Daoy (cell line): ENCODE measurements at regions not wholly inside any gene's neighbourhood (a gene's known extent, or its start where the extent isn't known, plus 50 kb on each side); places are given as distances from the start of the nearest gene placed in this dataset.
A peak's percentile ranks its signal among the peaks of the same experiment; 100 is the strongest.
"Not testable (repeated sequence)": the region's sequence is repeated elsewhere in the genome, so short reads cannot be mapped to it uniquely, and the experiment has no call there.

ENCODE experiments used
- DNase-seq: peaks from one replicate; pipeline ENCODE4 v3.0.0-alpha.2; 2015; ENCODE audit warnings: low read depth

DNA sequence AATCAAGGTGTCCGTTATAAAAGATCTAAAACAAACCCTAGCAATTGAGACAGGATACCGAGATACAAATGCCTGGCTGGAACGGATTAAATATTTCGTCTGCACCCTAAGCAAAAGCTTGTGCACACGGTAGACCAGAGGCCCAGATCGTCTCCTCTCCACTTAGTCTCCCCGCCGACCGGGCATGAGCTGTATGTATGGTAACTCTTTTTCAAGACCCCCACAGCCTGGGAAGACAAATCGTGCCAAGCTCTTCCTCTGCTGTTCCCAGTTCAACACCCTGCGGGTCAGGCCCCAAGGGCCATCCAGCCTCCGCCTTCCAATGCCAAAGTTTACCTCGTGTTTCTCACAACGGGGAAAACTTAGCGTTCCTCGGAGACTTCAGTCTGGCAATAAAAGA is 285.7 kb upstream of the GALNT17 start:
- DNase-seq, result no peak

DNA sequence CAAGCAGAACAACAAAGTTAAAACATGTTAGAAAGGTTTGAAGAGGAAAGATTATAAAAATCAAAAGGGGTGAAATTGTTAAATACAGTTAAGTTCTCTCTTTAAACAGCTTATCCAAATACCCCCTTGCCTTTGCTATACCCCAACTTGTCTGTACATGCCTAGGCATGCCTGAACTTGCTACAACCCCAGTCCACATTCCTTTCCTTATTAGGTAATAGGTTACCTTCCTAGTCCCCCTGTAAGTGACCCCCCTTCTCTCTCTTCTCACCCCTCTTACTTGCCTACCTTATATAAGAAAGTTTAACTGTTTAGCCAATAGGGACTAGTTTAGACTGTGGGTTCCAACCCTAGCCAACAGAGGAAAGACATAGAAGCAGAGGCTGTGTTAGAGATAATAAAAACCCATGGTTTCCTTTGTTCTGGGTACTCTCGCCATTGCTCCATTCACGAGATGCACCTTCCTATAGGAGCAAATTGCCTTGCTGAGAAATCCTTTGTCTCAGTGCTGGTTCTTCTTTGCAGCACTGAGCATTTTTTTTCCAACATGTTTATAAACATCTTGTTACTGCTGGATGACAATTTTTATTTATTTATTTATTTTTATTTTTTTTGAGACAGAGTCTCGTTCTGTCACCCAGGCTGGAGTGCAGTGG is 282.2 kb upstream of the GALNT17 start:
- no peak for DNase-seq

DNA sequence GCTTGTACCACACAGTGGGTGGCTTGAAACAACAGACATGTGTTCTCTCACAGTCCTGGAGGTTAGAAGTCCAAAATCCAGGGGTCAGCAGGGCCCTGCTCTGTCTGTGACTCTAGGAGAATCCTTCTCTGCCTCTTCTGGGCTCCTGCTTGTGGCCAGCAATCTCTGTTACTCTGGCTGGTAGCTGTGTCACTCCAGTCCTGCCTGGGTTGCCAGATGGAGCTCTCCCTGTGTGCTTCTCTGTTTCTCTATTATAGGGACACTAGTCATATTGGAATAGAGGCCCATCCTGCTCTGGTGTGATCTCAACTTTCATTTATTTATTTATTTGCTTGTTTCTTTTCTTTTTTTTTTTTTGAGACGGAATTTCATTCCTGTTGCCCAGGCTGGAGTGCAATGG is 276.6 kb upstream of the GALNT17 start:
- no peak for DNase-seq

DNA sequence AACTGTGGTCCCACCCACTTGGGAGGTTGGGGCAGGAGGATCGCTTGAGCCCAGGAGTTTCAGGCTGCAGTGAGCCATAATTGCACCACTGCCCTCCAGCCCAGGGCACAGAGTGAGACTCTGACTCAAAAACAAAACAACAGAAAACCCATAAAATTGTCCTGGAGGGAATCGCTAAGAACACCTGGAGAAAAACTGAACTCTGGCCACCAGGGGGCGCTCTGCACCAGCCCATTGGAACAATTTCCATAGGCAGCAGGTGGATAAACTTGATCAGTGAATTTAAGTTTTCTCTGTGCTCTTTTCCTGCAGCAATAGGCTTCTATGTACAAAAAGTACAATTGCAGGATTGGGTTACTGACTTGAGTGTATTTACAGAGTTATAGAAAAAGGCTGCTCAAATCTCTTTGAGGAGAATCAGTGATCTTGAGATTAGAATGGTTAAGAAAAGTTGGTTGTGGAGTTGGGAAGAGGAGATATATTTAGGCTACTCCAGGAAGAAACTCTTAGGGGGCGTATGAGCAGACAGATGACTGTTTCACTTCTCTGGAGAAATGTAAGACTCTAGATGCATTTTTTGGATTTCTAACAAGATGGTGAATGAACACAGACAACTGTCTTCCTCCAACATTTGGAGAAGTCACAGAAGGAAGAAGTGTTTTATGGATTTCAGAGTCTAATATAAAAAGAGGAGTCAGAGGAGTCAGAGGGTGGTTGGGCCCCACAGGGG is 274.9 kb upstream of the GALNT17 start:
- peak; percentile 65 for DNase-seq

DNA sequence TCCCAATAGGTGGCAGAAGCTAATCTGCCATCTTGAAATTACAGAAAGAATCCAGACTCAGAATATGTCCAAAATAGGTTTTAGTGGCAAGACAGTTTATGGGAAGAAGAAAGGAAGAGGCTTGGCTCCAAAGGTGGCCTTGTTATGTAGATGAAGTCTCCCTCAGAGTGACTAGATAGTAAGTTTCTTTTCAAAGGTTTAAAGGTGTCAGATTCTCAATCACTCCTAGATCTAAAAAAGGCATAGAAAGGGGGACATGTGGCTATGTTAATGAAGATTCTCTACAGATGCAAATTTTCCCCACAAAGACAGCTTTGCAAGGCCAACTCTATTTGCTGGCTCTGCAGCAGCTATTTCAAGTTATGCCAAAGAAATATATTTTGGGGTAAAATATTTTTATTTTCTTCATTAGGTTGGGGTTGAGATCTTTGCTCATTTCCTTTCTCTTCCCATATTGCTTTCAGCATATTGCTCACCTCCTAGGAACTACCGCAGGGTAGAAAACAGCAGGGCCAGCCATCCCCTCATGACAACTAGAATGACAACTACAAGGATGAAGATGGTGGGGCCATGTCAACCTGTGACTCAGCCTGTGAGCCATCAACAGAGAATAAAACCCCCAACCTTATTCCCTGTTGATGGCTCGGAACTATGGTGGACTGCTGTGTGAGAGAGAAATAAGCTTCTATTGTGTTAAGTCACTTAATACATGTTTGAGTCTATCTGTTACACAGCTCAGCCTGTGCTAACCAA is 274.0 kb upstream of the GALNT17 start:
- no peak for DNase-seq

DNA sequence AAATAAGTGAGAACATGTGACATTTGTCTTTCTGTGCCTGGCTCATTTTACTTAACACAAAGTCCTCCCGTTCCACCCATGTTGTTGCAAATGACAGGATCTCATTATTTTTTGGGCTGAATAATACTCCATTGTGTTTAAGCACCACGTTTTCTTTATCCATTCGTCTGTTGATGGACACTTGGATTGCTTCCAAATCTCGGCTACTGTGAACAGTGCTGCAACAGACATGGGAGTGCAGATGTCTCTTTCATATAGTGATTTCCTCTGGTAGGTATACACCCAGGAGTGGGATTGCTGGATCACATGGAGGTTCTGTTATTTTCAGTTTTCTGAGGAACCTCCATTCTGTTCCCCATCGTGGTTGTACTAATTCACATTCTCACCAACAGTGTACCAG is 264.4 kb upstream of the GALNT17 start:
- DNase-seq, result no peak

DNA sequence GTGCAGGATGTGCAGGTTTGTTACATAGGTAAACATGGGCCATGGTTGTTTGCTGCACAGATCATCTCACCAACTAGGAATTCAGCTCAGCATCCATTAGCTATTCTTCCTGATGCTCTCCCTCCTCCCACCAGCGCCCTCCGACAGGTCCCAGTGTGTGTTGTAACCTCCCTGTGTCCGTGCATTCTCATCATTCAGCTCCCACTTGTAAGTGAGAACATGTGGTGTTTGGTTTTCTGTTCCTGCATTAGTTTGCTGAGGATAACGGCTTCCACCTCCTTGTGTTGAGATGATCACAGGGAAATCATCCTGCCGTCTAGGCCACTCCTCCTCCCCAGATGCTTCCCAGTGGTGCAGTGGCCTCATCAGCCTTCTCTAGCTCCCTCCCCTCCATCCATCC is 261.6 kb upstream of the GALNT17 start:
- no peak for DNase-seq

DNA sequence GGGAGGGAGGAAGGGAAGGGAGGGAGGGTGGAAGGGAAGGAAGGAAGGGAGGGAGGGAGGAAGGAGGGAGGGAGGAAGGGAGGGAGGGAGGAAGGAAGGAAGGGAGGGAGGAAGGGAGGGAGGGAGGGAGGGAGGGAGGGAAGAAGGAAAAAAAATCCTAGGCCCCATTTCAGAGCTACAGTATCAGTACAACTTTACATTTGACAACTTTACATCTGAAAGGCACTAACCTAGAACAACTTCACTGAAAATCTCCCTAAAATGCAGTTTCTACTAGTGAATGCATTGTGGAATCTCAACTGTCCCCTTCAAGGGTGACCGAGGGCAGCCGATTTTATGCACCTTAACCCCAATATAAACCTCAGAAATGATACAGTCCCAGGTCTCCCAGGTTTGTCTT is 259.8 kb upstream of the GALNT17 start:
- no peak for DNase-seq

DNA sequence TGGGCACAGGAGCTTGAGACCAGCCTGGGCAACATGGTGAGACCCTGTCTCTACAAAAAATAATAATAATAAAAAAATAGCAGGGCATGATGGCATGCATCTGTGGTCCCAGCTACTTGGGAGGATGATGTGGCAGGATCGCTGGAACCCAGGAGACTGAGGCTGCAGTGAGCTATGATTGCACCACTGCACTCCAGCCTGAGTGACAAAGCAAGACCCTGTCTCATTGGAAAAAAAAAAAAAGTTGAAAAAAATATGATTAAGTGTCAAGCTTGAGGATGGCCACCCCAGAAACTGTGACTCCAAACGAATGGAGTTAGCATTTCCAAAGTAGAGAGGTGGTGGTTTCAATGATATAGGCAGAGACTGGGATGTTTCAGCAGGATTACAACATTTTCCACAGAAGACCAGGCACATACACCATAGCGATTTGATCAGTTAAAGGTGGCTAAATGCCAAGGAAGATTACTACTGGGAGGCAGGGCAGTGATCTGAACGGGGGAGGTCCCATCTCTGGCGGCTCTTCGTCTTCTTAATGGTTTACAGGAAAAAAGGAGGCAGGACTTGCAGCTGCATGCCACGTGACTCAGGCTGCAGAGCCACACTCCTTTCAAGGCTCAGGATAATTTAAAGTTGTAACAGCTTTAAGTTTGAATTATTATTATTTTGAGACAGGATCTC is 250.6 kb upstream of the GALNT17 start:
- no peak for DNase-seq

DNA sequence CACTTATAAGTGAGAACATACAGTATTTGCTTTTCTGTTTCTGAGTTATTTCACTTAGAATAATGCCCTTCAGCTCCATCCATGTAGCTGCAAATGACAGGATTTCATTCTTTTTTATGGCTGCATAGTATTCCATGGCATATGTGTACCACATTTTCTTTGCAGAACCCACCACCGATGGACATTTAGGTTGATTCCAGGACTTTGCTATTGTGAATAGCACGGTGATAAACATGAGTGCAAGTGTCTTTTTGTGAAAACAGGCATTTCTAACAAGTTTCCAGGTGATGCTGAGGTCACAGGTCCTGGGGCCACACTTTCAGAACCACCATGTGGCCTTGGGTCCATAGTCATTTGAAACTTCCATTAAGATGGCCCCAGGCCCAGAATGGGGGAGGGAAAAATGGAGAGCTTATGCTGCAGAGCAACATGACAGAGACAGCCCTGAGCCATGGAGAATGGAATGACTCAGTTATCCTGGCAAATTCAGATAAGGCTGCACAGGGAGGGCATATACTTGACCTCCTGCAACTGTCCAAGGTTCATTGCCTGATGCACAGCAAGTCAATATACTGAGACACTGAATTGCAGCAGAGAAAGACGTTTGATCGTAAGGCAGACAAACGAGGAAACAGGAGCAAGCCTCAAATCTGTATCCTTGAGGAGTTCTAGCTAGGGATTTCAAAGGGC is 248.0 kb upstream of the GALNT17 start:
- no peak for DNase-seq

DNA sequence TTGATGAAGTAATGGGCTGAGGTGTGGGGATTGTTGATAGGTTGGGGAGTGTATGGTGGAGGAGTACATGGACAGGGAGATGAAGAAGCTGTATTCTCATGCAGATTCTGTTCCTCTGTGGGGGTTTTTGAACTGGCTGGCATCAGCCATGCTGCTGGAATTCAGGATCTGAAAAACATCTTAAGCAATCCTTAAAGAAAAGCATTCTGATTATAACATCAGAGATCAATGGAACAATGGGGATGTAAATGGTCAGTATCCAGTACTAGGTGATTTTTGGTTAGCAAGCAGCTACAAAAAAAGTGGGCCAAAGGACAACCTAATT is 247.5 kb upstream of the GALNT17 start:
- DNase-seq, result no peak

DNA sequence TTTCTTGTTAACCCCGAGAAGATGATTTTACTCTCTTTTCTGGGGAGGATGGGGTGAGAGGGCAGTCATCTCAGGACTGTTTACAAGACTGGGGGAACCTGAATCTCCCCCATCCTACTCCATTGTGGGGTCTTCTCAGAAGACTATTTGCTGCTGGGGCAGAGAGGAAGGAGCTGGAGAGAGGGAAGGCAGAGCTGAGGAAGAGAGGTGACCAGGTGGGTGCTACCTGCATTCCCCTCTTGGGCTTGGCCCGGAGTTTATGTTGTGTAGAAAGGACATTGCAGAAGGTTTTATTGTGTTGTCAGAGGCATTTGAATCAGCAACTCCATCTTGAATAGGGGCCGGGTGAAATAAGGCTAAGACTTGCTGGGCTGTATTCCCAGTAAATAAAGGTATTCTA is 247.1 kb upstream of the GALNT17 start:
- DNase-seq, result no peak

DNA sequence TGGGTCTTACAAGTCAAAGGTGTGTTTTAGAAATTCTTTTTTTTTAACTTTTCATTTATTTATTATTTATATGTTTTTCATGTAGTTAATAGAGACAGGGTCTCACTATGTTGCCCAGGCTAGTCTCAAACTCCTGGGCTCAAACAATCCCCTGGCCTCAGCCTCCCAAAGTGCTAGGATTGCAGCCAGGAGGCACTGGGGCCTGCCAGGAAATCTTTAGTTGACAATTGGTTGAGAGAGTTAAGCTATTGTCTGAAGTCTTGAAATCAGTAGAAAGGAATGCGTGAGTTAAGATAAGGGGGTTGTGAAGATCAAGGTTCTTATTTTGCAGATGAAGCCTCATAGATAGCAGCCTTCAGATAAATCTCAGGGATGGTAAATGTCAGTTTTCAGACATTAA is 245.4 kb upstream of the GALNT17 start:
- no peak for DNase-seq

DNA sequence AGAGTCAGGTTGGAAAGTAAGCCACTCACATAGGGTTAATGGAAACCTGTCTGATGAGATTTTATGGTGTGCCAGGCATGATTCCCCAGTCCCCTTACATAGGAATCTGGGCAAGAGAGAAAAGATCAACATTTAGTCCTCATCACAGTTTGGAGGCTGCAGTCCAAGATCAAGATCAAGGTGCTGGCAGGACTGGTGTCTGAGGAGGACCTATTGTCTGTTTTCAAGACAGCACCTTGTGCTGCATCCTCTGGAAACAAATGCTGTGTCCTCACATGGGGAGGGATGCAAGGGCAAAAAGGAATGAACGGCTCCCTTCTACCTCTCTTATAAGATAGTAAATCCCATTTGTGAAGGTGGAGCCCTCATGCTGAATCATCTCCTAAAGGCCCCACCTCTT is 244.8 kb upstream of the GALNT17 start:
- no peak for DNase-seq

DNA sequence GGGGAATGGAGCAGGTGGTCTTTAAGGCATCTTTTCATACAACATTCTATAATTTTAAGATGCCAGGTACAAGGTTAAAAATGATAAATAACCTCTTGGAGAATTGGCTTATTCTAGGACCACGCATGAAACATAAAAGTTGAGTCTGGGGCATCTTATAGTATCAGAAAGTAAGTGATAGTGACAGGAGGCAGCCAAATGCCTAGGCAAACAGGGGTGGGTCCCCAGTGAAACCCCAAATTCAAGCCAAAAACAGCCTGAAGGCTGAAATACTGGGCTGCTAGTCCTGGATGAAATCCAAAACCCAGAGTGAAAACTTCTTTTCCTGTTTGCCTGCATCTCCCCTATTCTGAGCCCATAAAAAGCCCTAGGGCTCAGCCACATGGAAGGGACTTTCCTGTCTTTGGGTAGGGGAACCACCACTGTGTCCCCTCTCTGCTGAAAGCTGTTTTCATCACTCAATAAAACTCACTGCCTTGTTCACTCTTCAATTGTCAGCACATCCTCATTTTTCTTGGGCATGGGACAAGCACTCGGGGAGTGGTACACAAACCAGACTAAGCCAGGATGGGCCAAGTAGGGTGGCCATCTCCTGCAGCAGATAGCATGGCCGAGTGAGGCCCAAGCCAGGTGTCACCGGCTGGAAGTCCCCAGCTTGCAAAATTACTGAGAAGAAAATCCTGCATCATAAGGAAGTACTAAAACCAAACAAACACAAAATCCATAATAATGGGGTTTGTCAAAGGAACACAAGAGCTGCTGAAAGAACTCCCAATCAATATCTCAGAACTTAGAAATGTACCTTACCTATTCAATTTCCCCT is 241.6 kb upstream of the GALNT17 start:
- DNase-seq, result no peak

DNA sequence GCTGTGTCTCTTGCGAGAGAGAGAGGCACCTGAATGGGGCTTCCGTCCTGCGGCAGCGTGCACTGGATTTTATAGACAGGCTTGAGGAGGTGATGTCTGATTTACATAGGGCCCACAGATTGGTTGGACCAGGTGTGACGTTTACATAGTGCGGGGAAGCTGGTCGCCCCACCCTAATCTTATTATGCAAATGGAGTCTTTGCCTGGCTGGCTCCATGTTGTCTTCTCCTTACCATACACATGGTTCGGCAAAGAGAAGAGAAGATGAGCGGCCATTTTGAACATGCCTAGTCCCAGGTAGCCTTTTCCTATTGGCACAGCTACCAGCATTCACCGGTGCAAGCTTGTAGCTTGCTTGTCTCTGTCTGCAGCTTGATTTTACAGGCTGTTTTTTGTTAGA is 238.5 kb upstream of the GALNT17 start:
- no peak for DNase-seq

DNA sequence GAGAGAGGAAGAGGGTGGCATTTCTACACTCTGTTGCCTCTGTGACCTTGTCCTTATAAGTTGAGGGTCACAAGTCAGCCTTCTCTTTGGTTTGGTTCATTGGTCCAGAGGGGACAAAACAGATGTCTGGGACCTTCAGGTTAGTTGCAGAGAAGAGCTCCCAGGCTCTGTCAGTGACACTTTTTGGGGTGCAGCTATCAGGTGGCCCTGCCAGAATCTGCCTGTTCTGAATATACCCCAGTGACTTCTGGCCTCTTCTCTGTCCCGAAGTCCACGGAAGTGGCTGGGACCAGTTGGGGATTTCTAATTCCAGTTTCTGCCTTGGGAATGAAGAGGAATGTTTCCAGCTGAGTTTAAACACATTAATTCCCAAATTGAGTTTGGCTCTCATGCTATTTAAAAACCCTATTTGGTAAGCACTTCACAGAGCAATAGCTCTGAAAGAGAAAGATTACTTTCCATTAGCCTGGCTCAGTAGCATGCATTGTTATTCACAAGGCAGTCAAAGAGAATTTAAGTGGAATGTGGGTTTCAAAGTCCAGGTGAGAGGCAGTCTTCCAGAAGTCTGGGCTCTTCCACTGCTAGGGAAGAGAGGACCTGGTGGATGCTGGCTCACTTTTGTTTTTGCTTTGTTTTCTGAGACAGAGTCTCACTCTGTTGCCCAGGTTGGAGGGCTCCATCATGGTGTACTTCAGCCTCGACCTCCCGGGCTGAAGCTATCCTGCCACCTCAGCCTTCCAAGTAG is 237.8 kb upstream of the GALNT17 start:
- DNase-seq, result no peak

DNA sequence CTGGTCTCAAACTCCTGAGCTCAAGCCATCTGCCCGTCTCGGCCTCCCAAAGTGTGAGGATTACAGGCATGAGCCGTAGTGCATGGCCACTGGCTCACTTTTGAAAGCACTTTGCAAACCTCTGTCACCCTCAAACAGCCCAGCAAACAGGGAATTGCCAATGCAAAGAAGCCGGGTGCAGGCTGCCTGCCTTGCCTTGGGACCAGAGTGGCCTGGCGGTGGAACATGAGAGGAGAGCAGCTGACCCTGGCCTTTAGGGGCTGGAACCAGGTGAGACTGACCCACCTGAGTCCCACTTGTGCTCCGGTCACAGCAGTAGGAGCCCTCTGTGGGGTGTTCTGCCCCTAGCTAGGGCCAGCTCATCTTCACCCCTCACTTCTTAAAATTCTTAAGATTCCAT is 237.1 kb upstream of the GALNT17 start:
- DNase-seq, result no peak

DNA sequence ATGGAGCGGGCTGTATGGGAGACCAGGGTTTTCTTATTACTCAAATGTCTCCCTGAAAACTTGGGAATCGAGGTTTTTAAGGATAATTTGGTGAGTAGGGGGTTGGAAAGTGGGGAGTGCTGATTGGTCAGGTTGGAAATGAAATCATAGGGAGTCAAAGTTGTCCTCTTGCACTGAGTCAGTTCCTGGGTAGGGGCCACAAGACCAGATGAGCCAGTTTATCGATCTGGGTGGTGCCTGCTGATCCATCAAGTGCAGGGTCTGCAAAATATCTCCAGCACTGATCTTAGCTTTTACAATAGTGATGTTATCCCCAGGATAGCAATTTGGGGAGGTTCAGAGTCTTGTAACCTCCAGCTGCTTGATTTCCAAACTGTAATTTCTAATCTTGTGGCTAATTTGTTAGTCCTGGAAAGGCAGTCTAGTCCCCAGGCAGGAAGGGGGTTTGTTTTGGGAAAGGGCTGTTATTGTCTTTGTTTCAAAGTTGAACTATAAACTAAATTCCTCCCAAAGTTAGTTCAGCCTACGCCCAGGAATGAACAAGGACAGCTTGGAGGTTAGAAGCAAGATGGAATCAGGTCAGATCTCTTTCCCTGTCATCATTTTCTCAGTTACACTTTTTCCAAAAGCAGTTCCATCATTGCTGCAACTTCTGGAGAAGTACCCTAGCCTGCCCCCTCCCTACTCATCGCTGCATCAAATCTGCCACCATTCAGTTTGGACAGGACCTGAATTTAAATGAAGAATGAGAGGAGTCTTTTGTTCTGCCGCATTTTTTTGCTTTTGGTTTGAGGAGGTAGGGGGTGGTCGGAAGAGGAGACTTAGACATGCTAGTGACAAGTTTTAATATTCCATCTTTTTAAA is 236.4 kb upstream of the GALNT17 start:
- not testable (repeated sequence) for DNase-seq
